Astrocyte (in vitro differentiated cells and primary cell): ENCODE measurements at regions not wholly inside any gene's neighbourhood (a gene's known extent, or its start where the extent isn't known, plus 50 kb on each side); places are given as distances from the start of the nearest gene placed in this dataset.

ENCODE experiments used
- DNase-seq: peaks from one replicate; pipeline ENCODE4 v3.0.0-alpha.2; 2010; ENCODE audit warnings: low read depth
- FAIRE-seq: peaks from 2 replicates; lab custom pipeline; 2011; peaks lifted over from hg19 to GRCh38; lab: Jason Lieb, UNC
- H2AFZ ChIP-seq: 2 replicates; pipeline ENCODE4 v1.6.0; 2012; ENCODE audit warnings: low read depth, low read length, inconsistent platforms
- H3K27ac ChIP-seq: 2 replicates; pipeline ENCODE4 v1.5.1; 2011; ENCODE audit warnings: low read depth, low read length, inconsistent platforms
- H3K27me3 ChIP-seq: 2 replicates; pipeline ENCODE4 v1.6.0; 2011; ENCODE audit warnings: low read length, inconsistent platforms; ENCODE audit not compliant: insufficient read depth
- H3K36me3 ChIP-seq: 2 replicates; pipeline ENCODE4 v1.5.1; 2011; ENCODE audit warnings: low read length, inconsistent platforms; ENCODE audit not compliant: insufficient read depth
- H3K4me1 ChIP-seq: 2 replicates; pipeline ENCODE4 v1.5.1; 2011; ENCODE audit warnings: low read length, inconsistent platforms; ENCODE audit not compliant: insufficient read depth
- H3K4me2 ChIP-seq: 2 replicates; pipeline ENCODE4 v1.6.0; 2012; ENCODE audit warnings: low read length, inconsistent platforms
- H3K4me3 ChIP-seq: 2 replicates; pipeline ENCODE4 v1.5.1; 2011; ENCODE audit warnings: low read depth, mild to moderate bottlenecking, low read length, inconsistent platforms; ENCODE audit not compliant: insufficient read depth
- H3K79me2 ChIP-seq: 2 replicates; pipeline ENCODE4 v1.6.0; 2012; ENCODE audit warnings: mild to moderate bottlenecking, low read length, inconsistent platforms; ENCODE audit not compliant: insufficient read depth
- H3K9ac ChIP-seq: 2 replicates; pipeline ENCODE4 v1.6.0; 2012; ENCODE audit warnings: mild to moderate bottlenecking, low read length, inconsistent platforms
- H3K9me3 ChIP-seq: 2 replicates; pipeline ENCODE4 v1.5.1; 2012; ENCODE audit warnings: low read depth, mild to moderate bottlenecking, low read length, inconsistent platforms; ENCODE audit not compliant: insufficient read depth
- H4K20me1 ChIP-seq: 2 replicates; pipeline ENCODE4 v1.6.0; 2012; ENCODE audit warnings: low read length, inconsistent platforms; ENCODE audit not compliant: insufficient read depth
- H3K27ac Mint-ChIP-seq: one replicate; pipeline ENCODE4 v1.8.0; 2021; ENCODE audit warnings: mild to moderate bottlenecking, mixed read lengths; ENCODE audit not compliant: unreplicated experiment
- H3K27me3 Mint-ChIP-seq: one replicate; pipeline ENCODE4 v1.8.0; 2021; ENCODE audit warnings: low read depth, mixed read lengths; ENCODE audit not compliant: unreplicated experiment
- H3K36me3 Mint-ChIP-seq: one replicate; pipeline ENCODE4 v1.8.0; 2021; ENCODE audit warnings: low read depth, mixed read lengths; ENCODE audit not compliant: unreplicated experiment
- H3K4me1 Mint-ChIP-seq: one replicate; pipeline ENCODE4 v1.8.0; 2021; ENCODE audit warnings: low read depth, mixed read lengths; ENCODE audit not compliant: unreplicated experiment
- H3K4me3 Mint-ChIP-seq: one replicate; pipeline ENCODE4 v1.8.0; 2021; ENCODE audit warnings: mild to moderate bottlenecking, moderate library complexity, mixed read lengths; ENCODE audit not compliant: unreplicated experiment
- H3K9me3 Mint-ChIP-seq: one replicate; pipeline ENCODE4 v1.8.0; 2021; ENCODE audit warnings: mild to moderate bottlenecking, mixed read lengths; ENCODE audit not compliant: unreplicated experiment
- CTCF ChIP-seq: IDR thresholded peaks from 2 replicates; pipeline ENCODE4 v1.5.1; 2011; ENCODE audit warnings: low read depth, mild to moderate bottlenecking, inconsistent platforms, low read length, moderate library complexity; ENCODE audit not compliant: insufficient read depth
- EZH2 ChIP-seq: IDR thresholded peaks from 2 replicates; pipeline ENCODE4 v1.6.1; 2012; ENCODE audit warnings: mild to moderate bottlenecking, low read length, inconsistent platforms; ENCODE audit not compliant: insufficient read depth

DNA sequence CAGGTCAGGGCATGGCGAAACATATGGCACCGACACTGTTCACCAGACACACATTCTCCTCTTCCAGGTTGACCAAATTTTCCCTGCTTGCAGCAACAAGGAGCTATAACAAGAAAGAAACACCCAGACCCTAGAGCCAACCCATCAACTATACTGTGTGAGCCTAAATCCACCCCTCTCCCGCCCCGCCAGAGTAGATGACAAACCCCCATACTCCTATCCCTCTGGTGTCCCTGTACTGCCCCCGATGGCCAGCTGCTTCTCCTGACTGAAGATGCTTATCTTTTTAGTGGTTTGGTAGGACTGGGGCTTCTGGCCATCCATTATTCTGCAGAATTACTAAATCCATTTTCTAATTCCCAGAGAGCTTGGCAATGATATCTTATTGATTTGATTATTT, 70.1 kb upstream of the EEPD1 start:
- H3K36me3 Mint-ChIP-seq = no peaks in the 10 kb centered on the region
- H3K4me3 Mint-ChIP-seq = no peak overlapping the region
- no peak overlapping the region for H3K27ac Mint-ChIP-seq
- TF ChIP-seq EZH2 (no peak), CTCF (no peak)
- Histone ChIP-seq H3K9me3 (no peaks in the 10 kb centered on the region), H3K9ac (no peak overlapping the region), H4K20me1 (no peaks in the 10 kb centered on the region), H3K27ac (no peak overlapping the region), H3K4me1 (peaks cover 5% of the 10 kb centered on the region), H3K36me3 (no peaks in the 10 kb centered on the region), H2AFZ (no peak overlapping the region), H3K27me3 (no peaks in the 10 kb centered on the region), H3K4me2 (no peak overlapping the region), H3K4me3 (no peak overlapping the region), H3K79me2 (no peaks in the 10 kb centered on the region)
- H3K9me3 Mint-ChIP-seq = peaks cover 5% of the 10 kb centered on the region
- DNase-seq (no peak), FAIRE-seq (no peak)
- H3K4me1 Mint-ChIP-seq = peaks cover 7% of the 10 kb centered on the region
- H3K27me3 Mint-ChIP-seq = peaks cover 22% of the 10 kb centered on the region

- Histone ChIP-seq H3K79me2 (no peaks in the 10 kb centered on the region), H2AFZ (no peak overlapping the region), H3K36me3 (no peaks in the 10 kb centered on the region), H3K9ac (no peak overlapping the region), H3K4me2 (no peak overlapping the region), H3K4me1 (peaks cover 5% of the 10 kb centered on the region), H3K4me3 (no peak overlapping the region), H3K27me3 (no peaks in the 10 kb centered on the region), H4K20me1 (no peaks in the 10 kb centered on the region), H3K9me3 (no peaks in the 10 kb centered on the region), H3K27ac (no peak overlapping the region)
- FAIRE-seq = no peak
- H3K27ac Mint-ChIP-seq = no peak overlapping the region
- peaks cover 7% of the 10 kb centered on the region for H3K4me1 Mint-ChIP-seq
- H3K4me3 Mint-ChIP-seq = no peak overlapping the region
- no peak for TF ChIP-seq CTCF
- TF ChIP-seq EZH2 = no peak
- peaks cover 12% of the 10 kb centered on the region for H3K9me3 Mint-ChIP-seq
- H3K36me3 Mint-ChIP-seq = no peaks in the 10 kb centered on the region
- H3K27me3 Mint-ChIP-seq = peaks cover 21% of the 10 kb centered on the region
- no peak for DNase-seq
Measured at GRCh38 chr7:36083626-36084380, 69.3 kb upstream of the EEPD1 start.

DNA sequence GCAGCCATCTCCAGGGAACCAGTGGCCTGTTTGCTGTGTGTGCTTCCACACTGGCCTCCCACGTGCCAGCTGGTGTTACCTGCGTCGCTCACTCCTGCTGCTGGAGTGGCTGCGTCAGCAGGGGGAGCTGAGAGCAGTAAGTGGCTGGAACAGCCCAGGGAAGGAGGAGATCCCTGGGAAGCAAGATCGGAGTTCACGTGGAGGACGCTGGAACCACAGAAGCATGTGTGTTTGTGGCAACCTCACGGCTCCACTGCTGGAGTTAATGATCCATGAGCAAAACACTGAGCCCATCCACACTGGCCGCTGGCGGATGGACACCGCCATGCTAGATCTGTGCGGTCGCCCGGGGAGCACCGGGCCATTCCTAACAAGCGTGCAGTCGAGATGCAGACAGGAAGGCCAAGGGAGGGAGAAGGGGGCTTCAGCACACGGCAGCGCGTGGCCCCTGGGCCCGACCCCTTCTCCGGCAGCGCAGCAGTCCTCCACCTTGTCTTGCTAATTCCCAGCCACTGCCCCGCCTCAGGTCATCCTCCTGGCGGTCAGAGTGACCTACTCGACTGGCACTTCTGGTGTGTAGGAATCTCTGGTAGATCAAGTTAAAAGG, 68.5 kb upstream of the EEPD1 start:
- no peaks in the 10 kb centered on the region for H3K36me3 Mint-ChIP-seq
- H3K4me3 ChIP-seq = no peak overlapping the region

More for the DNA sequence above, 68.5 kb upstream of the EEPD1 start:
- peak overlapping the region; percentile 26 for H2AFZ ChIP-seq
- H3K9me3 Mint-ChIP-seq = peaks cover 13% of the 10 kb centered on the region
- peaks cover 4% of the 10 kb centered on the region for H3K4me1 Mint-ChIP-seq
- FAIRE-seq (no peak), DNase-seq (peak; percentile 73)
- H3K79me2 ChIP-seq = no peaks in the 10 kb centered on the region
- no peaks in the 10 kb centered on the region for H3K36me3 ChIP-seq
- H3K27me3 ChIP-seq = no peaks in the 10 kb centered on the region
- no peaks in the 10 kb centered on the region for H4K20me1 ChIP-seq
- TF ChIP-seq EZH2 = no peak
- TF ChIP-seq CTCF = peak; percentile 25
- peaks cover 3% of the 10 kb centered on the region for H3K4me1 ChIP-seq
- H3K9me3 ChIP-seq = no peaks in the 10 kb centered on the region
- H3K9ac ChIP-seq = no peak overlapping the region
- no peak overlapping the region for H3K4me3 Mint-ChIP-seq
- no peak overlapping the region for H3K4me2 ChIP-seq
- peaks cover 17% of the 10 kb centered on the region for H3K27me3 Mint-ChIP-seq
- no peak overlapping the region for H3K27ac Mint-ChIP-seq
- H3K27ac ChIP-seq = no peak overlapping the region
